ENCODE measurements at regions not wholly inside any gene's neighbourhood (a gene's known extent, or its start where the extent isn't known, plus 50 kb on each side); places are given as distances from the start of the nearest gene placed in this dataset.

DNA sequence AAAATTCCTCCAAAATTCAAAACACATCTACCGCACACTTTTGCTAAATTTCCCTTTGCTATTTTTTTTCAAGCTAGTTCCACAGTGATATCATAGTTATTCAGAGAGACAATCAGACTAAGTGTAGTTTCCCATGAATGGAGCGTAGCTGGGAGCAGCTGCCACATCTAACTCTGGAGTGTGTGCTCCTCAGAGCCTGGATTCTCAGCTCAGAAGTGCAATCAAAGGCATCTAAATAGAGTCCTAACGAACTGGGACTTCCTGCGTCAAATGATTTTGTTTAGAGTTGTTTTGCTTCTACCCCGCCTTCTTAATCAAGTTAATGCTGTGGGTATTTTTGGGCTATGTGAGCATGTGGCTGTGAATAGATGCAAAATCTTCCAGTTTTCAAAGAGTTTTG, 160.3 kb downstream of the TMEM18 start:
- no peak for TF ChIP-seq CTCF (IDR thresholded peaks at IDR 0.05)
- TF ChIP-seq YY1 (IDR thresholded peaks at IDR 0.05; ENCODE audit: low read depth), result no peak
